ENCODE measurements at regions not wholly inside any gene's neighbourhood (a gene's known extent, or its start where the extent isn't known, plus 50 kb on each side); places are given as distances from the start of the nearest gene placed in this dataset.

- peaks cover 0 to 2% of the 10 kb centered on the region in 2 experiments for H3K36me3 ChIP-seq (ENCODE audit: control insufficient read depth in 1 of 2, insufficient read depth in 2 of 2, low read length in 2 of 2)
- H3K14ac ChIP-seq (ENCODE audit: low read length): no peak overlapping the region
- no peak overlapping the region for H3K27ac ChIP-seq (ENCODE audit: low read depth, low read length)
- H3K9me3 ChIP-seq (ENCODE audit: insufficient read depth, low read depth, low read length): peaks cover 5% of the 10 kb centered on the region
- H3K79me1 ChIP-seq (ENCODE audit: low read length): no peaks in the 10 kb centered on the region
- H3K4me1 ChIP-seq (ENCODE audit: control insufficient read depth in 1 of 2, insufficient read depth in 2 of 2, low read length in 2 of 2): no peaks in the 10 kb centered on the region
- DNase-seq: no peak
- H3K79me2 ChIP-seq (ENCODE audit: control insufficient read depth, insufficient read depth, low read length, poor library complexity): no peaks in the 10 kb centered on the region
- H3K18ac ChIP-seq (ENCODE audit: low read length): no peak overlapping the region
- WGBS (ENCODE audit: extremely low coverage, insufficient coverage, insufficient read length): no CpG with 5 or more reads among the region's 1 CpG
- H2AK5ac ChIP-seq (ENCODE audit: low read length): no peak overlapping the region
- no peak overlapping the region for H4K8ac ChIP-seq (ENCODE audit: low read depth, low read length)
- H3K4me2 ChIP-seq (ENCODE audit: low read length): no peak overlapping the region
- H3K23ac ChIP-seq (ENCODE audit: low read length): no peak overlapping the region
- H3K4ac ChIP-seq (ENCODE audit: low read depth, low read length): no peak overlapping the region
- no peak overlapping the region for H4K91ac ChIP-seq (ENCODE audit: low read depth, low read length)
- H2AFZ ChIP-seq (ENCODE audit: insufficient read depth, low read length, poor library complexity): no peak overlapping the region
- H3K4me3 ChIP-seq (ENCODE audit: low read depth, low read length): no peak overlapping the region
- H3K9ac ChIP-seq (ENCODE audit: low read length): no peak overlapping the region
- no peak overlapping the region for H4K12ac ChIP-seq (ENCODE audit: low read depth, low read length)
- no peak overlapping the region for H2BK5ac ChIP-seq (ENCODE audit: low read depth, low read length, poor library complexity)
- no peak overlapping the region for H2BK12ac ChIP-seq (ENCODE audit: low read length)
- no peak overlapping the region for H2BK120ac ChIP-seq (ENCODE audit: insufficient read depth, low read length, poor library complexity)
- H3K27me3 ChIP-seq (ENCODE audit: insufficient read depth, low read length): no peaks in the 10 kb centered on the region
These were observed 222.3 kb downstream of the KATNAL1 start for GRCh38 chr13:30085087-30085486.

GRCh38 chr13:30082391-30082790 is 225.0 kb downstream of the KATNAL1 start:
- H3K14ac ChIP-seq (ENCODE audit: low read length): no peak overlapping the region
- no peak overlapping the region for H2BK12ac ChIP-seq (ENCODE audit: low read length)

GRCh38 chr13:30081331-30081730 is 226.0 kb downstream of the KATNAL1 start:
- H3K4me2 ChIP-seq (ENCODE audit: low read length): no peak overlapping the region
- no peak overlapping the region for H3K4me3 ChIP-seq (ENCODE audit: low read depth, low read length)
- no peak overlapping the region for H3K4ac ChIP-seq (ENCODE audit: low read depth, low read length)
- no peak overlapping the region for H4K91ac ChIP-seq (ENCODE audit: low read depth, low read length)
- H3K9me3 ChIP-seq (ENCODE audit: insufficient read depth, low read depth, low read length): peaks cover 5% of the 10 kb centered on the region
- no peak overlapping the region for H2BK120ac ChIP-seq (ENCODE audit: insufficient read depth, low read length, poor library complexity)
- H3K79me2 ChIP-seq (ENCODE audit: control insufficient read depth, insufficient read depth, low read length, poor library complexity): no peaks in the 10 kb centered on the region
- H2AFZ ChIP-seq (ENCODE audit: insufficient read depth, low read length, poor library complexity): no peak overlapping the region
- no peak overlapping the region for H2BK5ac ChIP-seq (ENCODE audit: low read depth, low read length, poor library complexity)
- H3K4me1 ChIP-seq (ENCODE audit: control insufficient read depth in 1 of 2, insufficient read depth in 2 of 2, low read length in 2 of 2): peaks cover 0 to 4% of the 10 kb centered on the region in 2 experiments
- H3K36me3 ChIP-seq (ENCODE audit: control insufficient read depth in 1 of 2, insufficient read depth in 2 of 2, low read length in 2 of 2): peaks cover 0 to 2% of the 10 kb centered on the region in 2 experiments
- H2BK12ac ChIP-seq (ENCODE audit: low read length): no peak overlapping the region
- H3K9ac ChIP-seq (ENCODE audit: low read length): no peak overlapping the region
- no peak overlapping the region for H4K8ac ChIP-seq (ENCODE audit: low read depth, low read length)
- H3K14ac ChIP-seq (ENCODE audit: low read length): no peak overlapping the region
- no peak overlapping the region for H2AK5ac ChIP-seq (ENCODE audit: low read length)
- no peak overlapping the region for H4K12ac ChIP-seq (ENCODE audit: low read depth, low read length)
- H3K27ac ChIP-seq (ENCODE audit: low read depth, low read length): no peak overlapping the region
- H3K18ac ChIP-seq (ENCODE audit: low read length): no peak overlapping the region
- H3K23ac ChIP-seq (ENCODE audit: low read length): no peak overlapping the region
- no peaks in the 10 kb centered on the region for H3K27me3 ChIP-seq (ENCODE audit: insufficient read depth, low read length)
- no peaks in the 10 kb centered on the region for H3K79me1 ChIP-seq (ENCODE audit: low read length)
- no peak for DNase-seq

More at GRCh38 chr13:30082391-30082790, 225.0 kb downstream of the KATNAL1 start:
- H3K79me2 ChIP-seq (ENCODE audit: control insufficient read depth, insufficient read depth, low read length, poor library complexity): no peaks in the 10 kb centered on the region
- no CpG with 5 or more reads among the region's 5 CpGs for whole genome bisulfite sequencing (ENCODE audit: extremely low coverage, insufficient coverage, insufficient read length)
- no peaks in the 10 kb centered on the region for H3K27me3 ChIP-seq (ENCODE audit: insufficient read depth, low read length)
- no peaks in the 10 kb centered on the region for H3K79me1 ChIP-seq (ENCODE audit: low read length)
- peaks cover 5% of the 10 kb centered on the region for H3K9me3 ChIP-seq (ENCODE audit: insufficient read depth, low read depth, low read length)
- H2AFZ ChIP-seq (ENCODE audit: insufficient read depth, low read length, poor library complexity): no peak overlapping the region
- DNase-seq: no peak
- no peak overlapping the region for H3K27ac ChIP-seq (ENCODE audit: low read depth, low read length)
- H3K4me2 ChIP-seq (ENCODE audit: low read length): no peak overlapping the region
- no peak overlapping the region for H4K12ac ChIP-seq (ENCODE audit: low read depth, low read length)
- no peak overlapping the region for H2BK120ac ChIP-seq (ENCODE audit: insufficient read depth, low read length, poor library complexity)
- H3K18ac ChIP-seq (ENCODE audit: low read length): no peak overlapping the region
- no peak overlapping the region for H2AK5ac ChIP-seq (ENCODE audit: low read length)
- H2BK5ac ChIP-seq (ENCODE audit: low read depth, low read length, poor library complexity): no peak overlapping the region
- peaks cover 0 to 4% of the 10 kb centered on the region in 2 experiments for H3K4me1 ChIP-seq (ENCODE audit: control insufficient read depth in 1 of 2, insufficient read depth in 2 of 2, low read length in 2 of 2)
- peaks cover 0 to 2% of the 10 kb centered on the region in 2 experiments for H3K36me3 ChIP-seq (ENCODE audit: control insufficient read depth in 1 of 2, insufficient read depth in 2 of 2, low read length in 2 of 2)
- H3K4me3 ChIP-seq (ENCODE audit: low read depth, low read length): no peak overlapping the region
- no peak overlapping the region for H3K9ac ChIP-seq (ENCODE audit: low read length)
- no peak overlapping the region for H3K4ac ChIP-seq (ENCODE audit: low read depth, low read length)
- H3K23ac ChIP-seq (ENCODE audit: low read length): no peak overlapping the region
- no peak overlapping the region for H4K91ac ChIP-seq (ENCODE audit: low read depth, low read length)
- no peak overlapping the region for H4K8ac ChIP-seq (ENCODE audit: low read depth, low read length)

- Histone ChIP-seq H3K27me3 (ENCODE audit: insufficient read depth, low read length) (no peaks in the 10 kb centered on the region), H3K36me3 (ENCODE audit: control insufficient read depth in 1 of 2, insufficient read depth in 2 of 2, low read length in 2 of 2) (no peaks in the 10 kb centered on the region), H4K12ac (ENCODE audit: low read depth, low read length) (no peak overlapping the region), H2BK5ac (ENCODE audit: low read depth, low read length, poor library complexity) (no peak overlapping the region), H3K4ac (ENCODE audit: low read depth, low read length) (no peak overlapping the region), H3K4me3 (ENCODE audit: low read depth, low read length) (no peak overlapping the region), H3K23ac (ENCODE audit: low read length) (no peak overlapping the region), H4K8ac (ENCODE audit: low read depth, low read length) (no peak overlapping the region), H2AFZ (ENCODE audit: insufficient read depth, low read length, poor library complexity) (no peak overlapping the region), H2AK5ac (ENCODE audit: low read length) (no peak overlapping the region), H3K27ac (ENCODE audit: low read depth, low read length) (no peak overlapping the region), H3K79me2 (ENCODE audit: control insufficient read depth, insufficient read depth, low read length, poor library complexity) (no peaks in the 10 kb centered on the region), H3K18ac (ENCODE audit: low read length) (no peak overlapping the region), H3K79me1 (ENCODE audit: low read length) (no peaks in the 10 kb centered on the region), H3K14ac (ENCODE audit: low read length) (no peak overlapping the region), H3K4me1 (ENCODE audit: control insufficient read depth in 1 of 2, insufficient read depth in 2 of 2, low read length in 2 of 2) (peaks cover 0 to 4% of the 10 kb centered on the region in 2 experiments), H3K9ac (ENCODE audit: low read length) (no peak overlapping the region), H3K9me3 (ENCODE audit: insufficient read depth, low read depth, low read length) (peaks cover 3% of the 10 kb centered on the region), H4K91ac (ENCODE audit: low read depth, low read length) (no peak overlapping the region), H2BK12ac (ENCODE audit: low read length) (no peak overlapping the region), H3K4me2 (ENCODE audit: low read length) (no peak overlapping the region), H2BK120ac (ENCODE audit: insufficient read depth, low read length, poor library complexity) (no peak overlapping the region)
- DNase-seq: no peak
- WGBS (ENCODE audit: extremely low coverage, insufficient coverage, insufficient read length): no CpG with 5 or more reads among the region's 9 CpGs
These were observed 227.8 kb downstream of the KATNAL1 start for GRCh38 chr13:30079501-30079900.
